Type B pancreatic cell (in vitro differentiated cells): ENCODE measurements at regions not wholly inside any gene's neighbourhood (a gene's known extent, or its start where the extent isn't known, plus 50 kb on each side); places are given as distances from the start of the nearest gene placed in this dataset.

Experiments
- DNase-seq: peaks from one replicate; pipeline ENCODE4 v3.0.0; 2021; ENCODE audit warnings: mixed read lengths; ENCODE audit not compliant: unreplicated experiment; ENCODE audit errors: extremely low spot score
- H3K27ac Mint-ChIP-seq: 2 replicates; pipeline ENCODE4 v1.8.0; 2021; ENCODE audit warnings: mild to moderate bottlenecking, mixed read lengths
- H3K27me3 Mint-ChIP-seq: 2 replicates; pipeline ENCODE4 v1.8.0; 2021; ENCODE audit warnings: mixed read lengths
- H3K36me3 Mint-ChIP-seq: 2 replicates; pipeline ENCODE4 v1.8.0; 2021; ENCODE audit warnings: mixed read lengths
- H3K4me1 Mint-ChIP-seq: one replicate; pipeline ENCODE4 v1.8.0; 2021; ENCODE audit warnings: mixed read lengths; ENCODE audit not compliant: unreplicated experiment
- H3K4me3 Mint-ChIP-seq: 2 replicates; pipeline ENCODE4 v1.8.0; 2021; ENCODE audit warnings: mild to moderate bottlenecking, mixed read lengths
- H3K9me3 Mint-ChIP-seq: 2 replicates; pipeline ENCODE4 v1.8.0; 2021; ENCODE audit warnings: mixed read lengths
- CTCF ChIP-seq: fragments of 200-600 bp; sonication (generic); conservative IDR thresholded peaks from 2 replicates; pipeline ENCODE4 v1.5.0; 2021; ENCODE audit warnings: antibody characterized with exemption, mild to moderate bottlenecking

DNA sequence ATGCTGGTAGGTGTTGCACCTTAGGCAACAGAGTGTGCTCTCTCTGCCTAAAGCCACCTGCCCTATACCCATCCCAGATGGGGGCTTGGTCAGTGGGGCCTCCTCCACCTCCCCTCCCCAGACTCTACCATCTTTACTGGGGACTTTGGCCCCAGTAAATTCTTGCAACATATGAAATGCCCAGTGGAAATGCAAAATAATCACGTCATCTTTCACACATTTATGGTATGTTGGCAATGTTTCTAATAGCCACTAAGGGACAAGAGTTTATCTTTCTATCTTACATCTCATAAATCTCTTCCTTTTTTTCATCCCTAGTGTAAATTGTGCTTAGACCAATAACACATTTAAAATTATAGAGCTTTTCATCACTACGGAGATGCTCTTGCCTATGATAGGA lies 103.0 kb upstream of the MAML3 start:
- no peak for TF ChIP-seq CTCF
- Mint-ChIP-seq H3K36me3 (no peaks in the 10 kb centered on the region), H3K27me3 (no peaks in the 10 kb centered on the region), H3K4me1 (peaks cover 33% of the 10 kb centered on the region), H3K9me3 (no peaks in the 10 kb centered on the region), H3K4me3 (no peak overlapping the region), H3K27ac (peak overlapping the region; percentile 10)
- no peak for DNase-seq

DNA sequence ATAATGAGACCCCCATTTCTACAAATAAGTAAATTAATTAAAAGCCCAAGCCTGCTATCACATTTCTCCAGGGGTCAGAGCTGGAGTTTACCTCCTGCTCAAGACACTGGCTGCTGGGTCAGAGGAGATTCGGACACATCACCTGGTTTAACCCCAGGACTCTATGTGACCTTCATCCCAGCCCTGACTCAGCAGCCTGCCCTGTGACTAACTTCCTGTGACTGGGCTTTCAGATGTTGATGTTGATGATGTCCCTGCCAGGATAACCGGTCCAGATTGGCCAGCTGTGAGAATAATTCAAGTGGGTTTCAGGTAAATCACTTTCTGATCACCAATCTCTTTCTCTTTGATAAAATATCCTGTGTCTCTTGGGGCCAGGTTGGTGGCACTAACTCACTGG lies 102.4 kb upstream of the MAML3 start:
- H3K27ac Mint-ChIP-seq, result no peak overlapping the region
- no peak for DNase-seq
- no peaks in the 10 kb centered on the region for H3K36me3 Mint-ChIP-seq
- no peak overlapping the region for H3K4me3 Mint-ChIP-seq
- no peaks in the 10 kb centered on the region for H3K9me3 Mint-ChIP-seq
- peaks cover 39% of the 10 kb centered on the region for H3K4me1 Mint-ChIP-seq
- no peak for TF ChIP-seq CTCF
- no peaks in the 10 kb centered on the region for H3K27me3 Mint-ChIP-seq

GRCh38 chr4:140255927-140256326 lies 101.9 kb upstream of the MAML3 start:
- no peaks in the 10 kb centered on the region for H3K36me3 Mint-ChIP-seq
- H3K4me1 Mint-ChIP-seq, result peaks cover 42% of the 10 kb centered on the region
- H3K27ac Mint-ChIP-seq, result no peak overlapping the region
- no peak overlapping the region for H3K4me3 Mint-ChIP-seq
- no peaks in the 10 kb centered on the region for H3K9me3 Mint-ChIP-seq
- DNase-seq, result no peak
- no peaks in the 10 kb centered on the region for H3K27me3 Mint-ChIP-seq
- TF ChIP-seq CTCF, result no peak

GRCh38 chr4:140255467-140255866 lies 101.5 kb upstream of the MAML3 start:
- Mint-ChIP-seq H3K27me3 (no peaks in the 10 kb centered on the region), H3K36me3 (no peaks in the 10 kb centered on the region), H3K4me3 (no peak overlapping the region), H3K27ac (no peak overlapping the region), H3K4me1 (peaks cover 46% of the 10 kb centered on the region), H3K9me3 (no peaks in the 10 kb centered on the region)
- TF ChIP-seq CTCF, result no peak
- no peak for DNase-seq

DNA sequence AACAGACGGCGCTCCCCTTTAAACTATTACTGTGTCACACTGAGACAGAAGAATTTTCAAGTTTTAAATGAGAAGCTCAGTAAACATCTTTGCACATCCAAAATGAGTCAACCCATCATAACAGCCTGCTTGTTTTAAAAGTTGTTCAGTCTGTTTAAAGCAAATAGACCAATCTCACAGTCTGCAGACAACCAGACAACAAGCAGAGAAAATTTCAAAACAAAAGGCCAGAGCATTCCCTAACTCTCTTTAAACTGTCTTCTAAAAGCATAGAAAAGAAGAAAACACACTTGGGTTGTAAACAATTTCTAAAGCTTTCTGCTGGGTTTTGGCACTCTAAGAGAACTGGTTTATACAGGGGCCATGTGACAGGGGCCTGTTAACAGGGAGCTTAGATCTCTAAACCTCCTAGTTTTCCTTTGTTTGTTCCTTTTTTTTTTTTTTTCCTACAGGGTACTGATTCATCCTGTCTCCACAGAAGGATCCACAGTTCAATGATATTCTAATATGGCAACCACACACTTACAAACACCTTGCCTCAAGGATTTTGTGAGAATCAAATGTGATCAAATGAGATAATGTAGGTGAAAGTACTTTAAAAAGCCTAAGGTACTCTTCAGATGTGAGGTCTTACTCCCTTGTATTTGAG lies 100.8 kb upstream of the MAML3 start:
- Mint-ChIP-seq H3K4me3 (peak overlapping the region; percentile 14), H3K4me1 (peaks cover 47% of the 10 kb centered on the region), H3K27me3 (no peaks in the 10 kb centered on the region), H3K9me3 (no peaks in the 10 kb centered on the region), H3K36me3 (no peaks in the 10 kb centered on the region), H3K27ac (peak overlapping the region; percentile 33)
- DNase-seq, result no peak
- TF ChIP-seq CTCF, result no peak
